Stimulated activated CD8-positive, alpha-beta memory T cell treated with anti-CD3 and anti-CD28 coated beads, Interleukin-15, amount 100 ng/mL, for 24 hours (primary cell): ENCODE measurements at regions not wholly inside any gene's neighbourhood (a gene's known extent, or its start where the extent isn't known, plus 50 kb on each side); places are given as distances from the start of the nearest gene placed in this dataset.
"Not testable (repeated sequence)": the region's sequence is repeated elsewhere in the genome, so short reads cannot be mapped to it uniquely, and the experiment has no call there.

Experiments
- DNase-seq: peaks from one replicate; pipeline ENCODE4 v3.0.0-alpha.2; 2020; ENCODE audit warnings: low read depth

GRCh38 chr7:32223071-32223650 lies 153.0 kb upstream of the PDE1C start:
- DNase-seq, result no peak

- no peak for DNase-seq
These were observed 152.2 kb upstream of the PDE1C start for GRCh38 chr7:32222251-32222900.

- DNase-seq, result no peak
These were observed 151.5 kb upstream of the PDE1C start for GRCh38 chr7:32221736-32222135.

GRCh38 chr7:32221056-32221455 lies 150.8 kb upstream of the PDE1C start:
- no peak for DNase-seq

- not testable (repeated sequence) for DNase-seq
These were observed 149.6 kb upstream of the PDE1C start for GRCh38 chr7:32219831-32220230.

- DNase-seq, result no peak
These were observed 149.2 kb upstream of the PDE1C start for GRCh38 chr7:32219416-32219815.

- no peak for DNase-seq
These were observed 148.6 kb upstream of the PDE1C start for GRCh38 chr7:32218741-32219288.

- no peak for DNase-seq
These were observed 147.9 kb upstream of the PDE1C start for GRCh38 chr7:32218154-32218467.

- no peak for DNase-seq
These were observed 147.3 kb upstream of the PDE1C start for GRCh38 chr7:32217341-32218153.

GRCh38 chr7:32216759-32217158 lies 146.6 kb upstream of the PDE1C start:
- DNase-seq, result no peak

GRCh38 chr7:32215697-32216096 lies 145.5 kb upstream of the PDE1C start:
- no peak for DNase-seq

- no peak for DNase-seq
These were observed 144.7 kb upstream of the PDE1C start for GRCh38 chr7:32214913-32215312.

- DNase-seq, result no peak
These were observed 142.1 kb upstream of the PDE1C start for GRCh38 chr7:32212321-32212720.

GRCh38 chr7:32206987-32207386 lies 136.8 kb upstream of the PDE1C start:
- DNase-seq, result no peak

GRCh38 chr7:32206488-32206887 lies 136.3 kb upstream of the PDE1C start:
- DNase-seq, result no peak

GRCh38 chr7:32205298-32205824 lies 135.2 kb upstream of the PDE1C start:
- not testable (repeated sequence) for DNase-seq

GRCh38 chr7:32204361-32205018 lies 134.3 kb upstream of the PDE1C start:
- DNase-seq, result no peak

GRCh38 chr7:32200646-32201045 lies 130.4 kb upstream of the PDE1C start:
- DNase-seq, result no peak

GRCh38 chr7:32194537-32194936 lies 124.3 kb upstream of the PDE1C start:
- DNase-seq, result no peak

GRCh38 chr7:32191305-32191704 lies 121.1 kb upstream of the PDE1C start:
- no peak for DNase-seq

- no peak for DNase-seq
These were observed 109.4 kb upstream of the PDE1C start for GRCh38 chr7:32179567-32179966.

GRCh38 chr7:32178677-32179366 lies 108.6 kb upstream of the PDE1C start:
- DNase-seq, result no peak
